ENCODE measurements at regions not wholly inside any gene's neighbourhood (a gene's known extent, or its start where the extent isn't known, plus 50 kb on each side); places are given as distances from the start of the nearest gene placed in this dataset.

DNA sequence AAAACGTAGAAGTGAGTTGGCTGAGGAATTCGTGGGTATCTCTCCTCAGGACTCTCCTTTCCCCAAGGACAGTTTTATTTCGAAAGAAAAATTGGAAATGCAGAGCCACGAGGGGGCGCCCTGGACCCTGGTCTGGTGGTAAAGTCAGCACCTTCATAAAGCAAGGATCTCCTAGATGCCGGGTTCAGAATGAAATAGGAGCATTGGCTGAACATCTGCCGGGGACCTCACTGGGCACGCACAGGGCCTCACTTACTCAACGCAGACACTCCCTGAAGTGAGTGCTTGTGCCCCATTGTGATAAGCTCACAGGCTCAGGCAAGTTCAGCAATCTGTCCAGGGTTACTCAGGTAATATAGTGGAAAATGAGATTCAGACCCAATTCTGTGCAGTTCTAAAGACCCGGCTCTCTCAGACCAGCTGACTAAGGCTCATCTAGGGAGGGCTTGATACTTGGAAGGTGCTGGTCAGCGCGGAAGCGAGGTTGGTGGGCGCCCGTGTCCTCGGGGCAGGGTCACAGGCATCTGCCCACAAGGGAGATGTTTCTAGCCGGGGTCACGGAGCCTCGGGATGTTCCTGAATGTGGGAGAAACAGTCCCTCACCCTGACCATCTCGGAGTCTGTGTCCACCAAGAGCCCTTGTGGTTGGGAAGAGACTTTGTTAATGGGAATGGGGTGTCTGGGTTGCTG is 55.7 kb upstream of the ETV3 start:
- TF ChIP-seq, protein P1, sequence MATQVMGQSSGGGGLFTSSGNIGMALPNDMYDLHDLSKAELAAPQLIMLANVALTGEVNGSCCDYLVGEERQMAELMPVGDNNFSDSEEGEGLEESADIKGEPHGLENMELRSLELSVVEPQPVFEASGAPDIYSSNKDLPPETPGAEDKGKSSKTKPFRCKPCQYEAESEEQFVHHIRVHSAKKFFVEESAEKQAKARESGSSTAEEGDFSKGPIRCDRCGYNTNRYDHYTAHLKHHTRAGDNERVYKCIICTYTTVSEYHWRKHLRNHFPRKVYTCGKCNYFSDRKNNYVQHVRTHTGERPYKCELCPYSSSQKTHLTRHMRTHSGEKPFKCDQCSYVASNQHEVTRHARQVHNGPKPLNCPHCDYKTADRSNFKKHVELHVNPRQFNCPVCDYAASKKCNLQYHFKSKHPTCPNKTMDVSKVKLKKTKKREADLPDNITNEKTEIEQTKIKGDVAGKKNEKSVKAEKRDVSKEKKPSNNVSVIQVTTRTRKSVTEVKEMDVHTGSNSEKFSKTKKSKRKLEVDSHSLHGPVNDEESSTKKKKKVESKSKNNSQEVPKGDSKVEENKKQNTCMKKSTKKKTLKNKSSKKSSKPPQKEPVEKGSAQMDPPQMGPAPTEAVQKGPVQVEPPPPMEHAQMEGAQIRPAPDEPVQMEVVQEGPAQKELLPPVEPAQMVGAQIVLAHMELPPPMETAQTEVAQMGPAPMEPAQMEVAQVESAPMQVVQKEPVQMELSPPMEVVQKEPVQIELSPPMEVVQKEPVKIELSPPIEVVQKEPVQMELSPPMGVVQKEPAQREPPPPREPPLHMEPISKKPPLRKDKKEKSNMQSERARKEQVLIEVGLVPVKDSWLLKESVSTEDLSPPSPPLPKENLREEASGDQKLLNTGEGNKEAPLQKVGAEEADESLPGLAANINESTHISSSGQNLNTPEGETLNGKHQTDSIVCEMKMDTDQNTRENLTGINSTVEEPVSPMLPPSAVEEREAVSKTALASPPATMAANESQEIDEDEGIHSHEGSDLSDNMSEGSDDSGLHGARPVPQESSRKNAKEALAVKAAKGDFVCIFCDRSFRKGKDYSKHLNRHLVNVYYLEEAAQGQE (IDR thresholded peaks at IDR 0.05; ENCODE audit: insufficient read depth in 1 of 2, low read depth in 2 of 2, low read length in 1 of 2), result no peak
- TF ChIP-seq, protein P2, sequence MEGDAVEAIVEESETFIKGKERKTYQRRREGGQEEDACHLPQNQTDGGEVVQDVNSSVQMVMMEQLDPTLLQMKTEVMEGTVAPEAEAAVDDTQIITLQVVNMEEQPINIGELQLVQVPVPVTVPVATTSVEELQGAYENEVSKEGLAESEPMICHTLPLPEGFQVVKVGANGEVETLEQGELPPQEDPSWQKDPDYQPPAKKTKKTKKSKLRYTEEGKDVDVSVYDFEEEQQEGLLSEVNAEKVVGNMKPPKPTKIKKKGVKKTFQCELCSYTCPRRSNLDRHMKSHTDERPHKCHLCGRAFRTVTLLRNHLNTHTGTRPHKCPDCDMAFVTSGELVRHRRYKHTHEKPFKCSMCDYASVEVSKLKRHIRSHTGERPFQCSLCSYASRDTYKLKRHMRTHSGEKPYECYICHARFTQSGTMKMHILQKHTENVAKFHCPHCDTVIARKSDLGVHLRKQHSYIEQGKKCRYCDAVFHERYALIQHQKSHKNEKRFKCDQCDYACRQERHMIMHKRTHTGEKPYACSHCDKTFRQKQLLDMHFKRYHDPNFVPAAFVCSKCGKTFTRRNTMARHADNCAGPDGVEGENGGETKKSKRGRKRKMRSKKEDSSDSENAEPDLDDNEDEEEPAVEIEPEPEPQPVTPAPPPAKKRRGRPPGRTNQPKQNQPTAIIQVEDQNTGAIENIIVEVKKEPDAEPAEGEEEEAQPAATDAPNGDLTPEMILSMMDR (IDR thresholded peaks at IDR 0.05), result peak; percentile 95
